BLaER1 treated with 17β-estradiol and CSF1 and Interleukin-3, amounts not matched to agents 10 nM and 100 nM (cell line): ENCODE measurements at regions not wholly inside any gene's neighbourhood (a gene's known extent, or its start where the extent isn't known, plus 50 kb on each side); places are given as distances from the start of the nearest gene placed in this dataset.

Experiments used
- H3K27ac ChIP-seq, 11 experiments: shearing (Covaris generic); formaldehyde crosslinking; 2 replicates each; pipeline ENCODE4 v1.8.1; 2022
- H3K27me3 ChIP-seq, 11 experiments: shearing (Covaris generic); formaldehyde crosslinking; 2 replicates each; pipeline ENCODE4 v1.8.1; 2022
- H3K36me3 ChIP-seq, 11 experiments: shearing (Covaris generic); formaldehyde crosslinking; 2 replicates each; pipeline ENCODE4 v1.8.1; 2022
- H3K4me1 ChIP-seq, 10 experiments: shearing (Covaris generic); formaldehyde crosslinking; 2 replicates each; pipeline ENCODE4 v1.8.1; 2022
- H3K4me2 ChIP-seq, 11 experiments: shearing (Covaris generic); formaldehyde crosslinking; 2 replicates each; pipeline ENCODE4 v1.8.1; 2022
- H3K4me3 ChIP-seq, 10 experiments: shearing (Covaris generic); formaldehyde crosslinking; 2 replicates each; pipeline ENCODE4 v1.8.1; 2022
- H3K9ac ChIP-seq, 11 experiments: shearing (Covaris generic); formaldehyde crosslinking; 2 replicates each; pipeline ENCODE4 v1.8.1; 2022
- H3K9me3 ChIP-seq, 11 experiments: shearing (Covaris generic); formaldehyde crosslinking; replicated peaks in 1 of 11; 2 replicates each; pipeline ENCODE4 v1.8.1; 2022
- H4K20me1 ChIP-seq, 11 experiments: shearing (Covaris generic); formaldehyde crosslinking; 2 replicates each; pipeline ENCODE4 v1.8.1; 2022
- Cebpa-rat ChIP-seq, 11 experiments: shearing (Covaris generic); IDR thresholded peaks; 2 replicates each; pipeline ENCODE4 v1.8.1; 2022

- Histone ChIP-seq H3K4me2 (no peak overlapping the region), H3K4me3 (no peak overlapping the region), H3K27ac (no peak overlapping the region), H3K27me3 (no peaks in the 10 kb centered on the region), H4K20me1 (no peaks in the 10 kb centered on the region), H3K9ac (no peak overlapping the region), H3K36me3 (no peaks in the 10 kb centered on the region), H3K4me1 (no peaks in the 10 kb centered on the region), H3K9me3 (no peaks in the 10 kb centered on the region)
- no peak for TF ChIP-seq Cebpa-rat (IDR thresholded peaks at IDR 0.05)
These were observed 482.0 kb downstream of the DISC1 start for GRCh38 chr1:232108598-232108997.

GRCh38 chr1:232106415-232106814 is 479.8 kb downstream of the DISC1 start:
- H3K4me1 ChIP-seq: no peaks in the 10 kb centered on the region
- H3K4me3 ChIP-seq: no peak overlapping the region
- H3K4me2 ChIP-seq: no peak overlapping the region
- no peaks in the 10 kb centered on the region for H3K36me3 ChIP-seq
- no peaks in the 10 kb centered on the region for H3K27me3 ChIP-seq
- TF ChIP-seq Cebpa-rat (IDR thresholded peaks at IDR 0.05): no peak
- H3K9me3 ChIP-seq: no peaks in the 10 kb centered on the region
- H4K20me1 ChIP-seq: no peaks in the 10 kb centered on the region; a peak in 1 of 22 replicates
- no peak overlapping the region for H3K27ac ChIP-seq
- no peak overlapping the region for H3K9ac ChIP-seq

DNA sequence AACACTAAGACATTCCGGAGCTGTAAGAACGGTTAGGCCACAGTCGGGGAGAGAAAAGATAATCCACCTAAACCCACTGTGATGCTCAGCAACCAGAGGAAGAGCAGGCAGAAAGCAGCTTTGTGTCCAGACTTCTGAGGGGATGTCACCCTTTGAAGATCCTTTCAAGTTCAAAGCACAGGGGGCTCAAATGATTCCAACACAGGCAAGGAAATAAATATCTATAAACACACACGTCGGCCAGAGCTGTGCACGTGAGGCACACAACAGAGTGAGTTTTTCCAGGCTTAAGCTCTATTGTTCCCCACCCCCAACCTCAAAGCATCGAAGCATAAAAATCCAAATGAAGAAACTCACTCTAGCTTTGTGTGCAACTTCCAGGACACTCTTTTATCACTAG is 479.0 kb downstream of the DISC1 start:
- no peak for TF ChIP-seq Cebpa-rat (IDR thresholded peaks at IDR 0.05)
- H3K9me3 ChIP-seq: no peaks in the 10 kb centered on the region
- H3K27ac ChIP-seq: no peak overlapping the region
- no peaks in the 10 kb centered on the region; a peak in 1 of 22 replicates for H4K20me1 ChIP-seq
- H3K36me3 ChIP-seq: no peaks in the 10 kb centered on the region
- H3K4me2 ChIP-seq: no peak overlapping the region
- H3K4me1 ChIP-seq: no peaks in the 10 kb centered on the region
- no peak overlapping the region for H3K4me3 ChIP-seq
- H3K9ac ChIP-seq: no peak overlapping the region
- H3K27me3 ChIP-seq: no peaks in the 10 kb centered on the region

GRCh38 chr1:232101231-232101630 is 474.6 kb downstream of the DISC1 start:
- Histone ChIP-seq H4K20me1 (no peaks in the 10 kb centered on the region; a peak in 1 of 22 replicates), H3K4me3 (no peak overlapping the region), H3K36me3 (no peaks in the 10 kb centered on the region), H3K27ac (no peak overlapping the region), H3K4me2 (no peak overlapping the region), H3K4me1 (no peaks in the 10 kb centered on the region), H3K9ac (no peak overlapping the region), H3K9me3 (peaks cover 0 to 15% (median 13%) of the 10 kb centered on the region in 11 experiments; a peak in 13 of 22 replicates), H3K27me3 (no peaks in the 10 kb centered on the region)
- TF ChIP-seq Cebpa-rat (IDR thresholded peaks at IDR 0.05): no peak

DNA sequence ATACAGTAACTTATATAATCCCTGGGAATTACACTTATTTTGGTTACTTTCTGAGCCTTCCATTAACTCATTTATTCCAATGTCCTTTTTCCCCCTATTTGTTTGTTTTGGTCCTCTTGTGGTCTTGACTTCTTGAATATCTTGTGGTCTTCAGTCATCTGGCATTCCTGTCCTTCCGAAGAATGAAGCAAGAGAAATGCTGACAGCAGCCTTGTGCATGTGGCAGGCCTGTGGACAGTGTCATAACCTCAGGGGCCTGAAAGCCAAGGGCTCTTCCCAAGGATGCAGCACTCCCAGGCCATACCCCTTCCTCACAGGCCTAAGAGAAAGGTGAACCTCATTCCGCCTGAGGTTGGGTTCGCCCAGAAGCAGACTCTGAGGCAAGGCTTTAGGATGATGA is 470.2 kb downstream of the DISC1 start:
- TF ChIP-seq Cebpa-rat (IDR thresholded peaks at IDR 0.05): no peak
- Histone ChIP-seq H4K20me1 (no peaks in the 10 kb centered on the region), H3K4me1 (no peaks in the 10 kb centered on the region), H3K9ac (no peak overlapping the region), H3K4me3 (no peak overlapping the region), H3K27me3 (no peaks in the 10 kb centered on the region), H3K9me3 (peaks cover 0 to 15% (median 13%) of the 10 kb centered on the region in 11 experiments; a peak in 13 of 22 replicates), H3K36me3 (no peaks in the 10 kb centered on the region), H3K4me2 (no peak overlapping the region), H3K27ac (no peak overlapping the region)
